Liver (tissue), 8 donors: ENCODE measurements at regions not wholly inside any gene's neighbourhood (a gene's known extent, or its start where the extent isn't known, plus 50 kb on each side); places are given as distances from the start of the nearest gene placed in this dataset.

ENCODE experiments used
- DNase-seq: peaks from one replicate; pipeline ENCODE4 v3.0.0-alpha.2; 2017; ENCODE audit warnings: low spot score
- H3K27ac ChIP-seq, 2 donors: one replicate each; pipeline ENCODE4 v1.7.0; 2013; ENCODE audit warnings: inconsistent platforms in 2 of 2, low read length in 2 of 2, control low read depth in 1 of 2, low read depth in 1 of 2, mild to moderate bottlenecking in 1 of 2
- H3K27me3 ChIP-seq, 4 donors: one replicate each; pipeline versions ENCODE4 v1.6.1 to v1.7.0; 2013; ENCODE audit warnings: low read length in 3 of 4, inconsistent platforms in 1 of 4, mild to moderate bottlenecking in 1 of 4, moderate library complexity in 1 of 4; ENCODE audit not compliant: control insufficient read depth in 4 of 4, insufficient read depth in 4 of 4
- H3K36me3 ChIP-seq, 4 donors: one replicate each; pipeline versions ENCODE4 v1.6.1 to v1.7.0; 2013; ENCODE audit warnings: low read length in 3 of 4, mild to moderate bottlenecking in 3 of 4, low read depth in 1 of 4, moderate library complexity in 1 of 4; ENCODE audit not compliant: control insufficient read depth in 4 of 4, insufficient read depth in 3 of 4
- H3K4me1 ChIP-seq, 4 donors: one replicate each; pipeline versions ENCODE4 v1.6.1 to v1.7.0; 2013; ENCODE audit warnings: low read length in 3 of 4, mild to moderate bottlenecking in 3 of 4, moderate library complexity in 1 of 4; ENCODE audit not compliant: control insufficient read depth in 4 of 4, insufficient read depth in 4 of 4
- H3K4me3 ChIP-seq, 3 donors: one replicate each; pipeline versions ENCODE4 v1.6.1 to v1.7.0; 2013; ENCODE audit warnings: low read length in 3 of 3, control low read depth in 1 of 3, low read depth in 1 of 3, mild to moderate bottlenecking in 1 of 3
- H3K9ac ChIP-seq, 2 donors: one replicate each; pipeline ENCODE4 v1.7.0; 2013; ENCODE audit warnings: low read length in 2 of 2, mild to moderate bottlenecking in 2 of 2, moderate library complexity in 2 of 2, control low read depth in 1 of 2, low read depth in 1 of 2
- H3K9me3 ChIP-seq, 4 donors: one replicate each; pipeline versions ENCODE4 v1.6.1 to v1.7.0; 2013; ENCODE audit warnings: low read length in 3 of 4; ENCODE audit not compliant: control insufficient read depth in 4 of 4
- ATF3 ChIP-seq: IDR thresholded peaks from 2 replicates; pipeline ENCODE4 v1.6.1; 2016; ENCODE audit warnings: antibody characterized with exemption
- CTCF ChIP-seq: fragments of 150-350 bp; IDR thresholded peaks from 2 replicates; pipeline ENCODE4 v1.5.1; 2017; ENCODE audit warnings: improper control_type of control experiment, low read depth, low read length; ENCODE audit not compliant: missing input control
- EGR1 ChIP-seq, 2 donors: IDR thresholded peaks; 2 replicates each; pipeline ENCODE4 v1.6.1; 2016 to 2018; ENCODE audit warnings: antibody characterized with exemption in 2 of 2, low read depth in 2 of 2
- FOXA1 ChIP-seq: IDR thresholded peaks from 2 replicates; pipeline ENCODE4 v1.6.1; 2016; ENCODE audit warnings: antibody characterized with exemption
- FOXA2 ChIP-seq: IDR thresholded peaks from 2 replicates; pipeline ENCODE4 v1.6.1; 2016; ENCODE audit warnings: antibody characterized with exemption
- GABPA ChIP-seq, 2 donors: IDR thresholded peaks in 1 of 2; conservative IDR thresholded peaks in 1 of 2; 2 replicates each; pipeline ENCODE4 v1.6.1; 2016; ENCODE audit warnings: antibody characterized with exemption in 2 of 2, mild to moderate bottlenecking in 1 of 2, moderate library complexity in 1 of 2
- HNF4A ChIP-seq, 2 donors: conservative IDR thresholded peaks; 2 replicates each; pipeline ENCODE4 v1.6.1; 2016; ENCODE audit warnings: antibody characterized with exemption in 2 of 2, mild to moderate bottlenecking in 2 of 2
- HNF4G ChIP-seq: IDR thresholded peaks from 2 replicates; pipeline ENCODE4 v1.6.1; 2016; ENCODE audit warnings: antibody characterized with exemption
- JUND ChIP-seq, 2 donors: IDR thresholded peaks; 2 replicates each; pipeline ENCODE4 v1.6.1; 2016; ENCODE audit warnings: antibody characterized with exemption in 2 of 2
- NR2F2 ChIP-seq: IDR thresholded peaks from 2 replicates; pipeline ENCODE4 v1.6.1; 2016; ENCODE audit warnings: antibody characterized with exemption
- RAD21 ChIP-seq, 2 donors: IDR thresholded peaks; 2 replicates each; pipeline ENCODE4 v1.6.1; 2016; ENCODE audit warnings: antibody characterized with exemption in 2 of 2, mild to moderate bottlenecking in 2 of 2
- RXRA ChIP-seq, 2 donors: IDR thresholded peaks; 2 replicates each; pipeline ENCODE4 v1.6.1; 2017 to 2018; ENCODE audit warnings: antibody characterized with exemption in 2 of 2, mild to moderate bottlenecking in 1 of 2
- SP1 ChIP-seq: IDR thresholded peaks from 2 replicates; pipeline ENCODE4 v1.6.1; 2018; ENCODE audit warnings: antibody characterized with exemption, mild to moderate bottlenecking
- TAF1 ChIP-seq: conservative IDR thresholded peaks from 2 replicates; pipeline ENCODE4 v1.6.1; 2016; ENCODE audit warnings: antibody characterized with exemption, mild to moderate bottlenecking
- YY1 ChIP-seq: IDR thresholded peaks from 2 replicates; pipeline ENCODE4 v1.6.1; 2016; ENCODE audit warnings: antibody characterized with exemption, mild to moderate bottlenecking
- ZBTB33 ChIP-seq: IDR thresholded peaks from 2 replicates; pipeline ENCODE4 v1.6.1; 2016; ENCODE audit warnings: antibody characterized with exemption
- WGBS: extraction: QIAGEN DNeasy Blood & Tissue Kit; methylation state at CpG from one replicate; pipeline ENCODE4 v1.1.7; 2013; 5-methylcytosine and 5-hydroxymethylcytosine counted together
- TF ChIP-seq, protein P1 (sequence below): IDR thresholded peaks from 2 replicates; pipeline ENCODE4 v1.6.1; 2016; ENCODE audit warnings: antibody characterized with exemption
- donor health status: healthy.
- donor health status: healthy.
- donor health status: healthy.
- donor health status: healthy.
- donor health status: healthy.

- TF ChIP-seq NR2F2 = no peak
- TF ChIP-seq, protein P1, sequence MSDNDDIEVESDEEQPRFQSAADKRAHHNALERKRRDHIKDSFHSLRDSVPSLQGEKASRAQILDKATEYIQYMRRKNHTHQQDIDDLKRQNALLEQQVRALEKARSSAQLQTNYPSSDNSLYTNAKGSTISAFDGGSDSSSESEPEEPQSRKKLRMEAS = no peak
- no peak for TF ChIP-seq RXRA (IDR thresholded peaks at IDR 0.05)
- TF ChIP-seq RAD21 (IDR thresholded peaks at IDR 0.05) = peak; percentile 16 to 59
- no peaks in the 10 kb centered on the region for H3K9me3 ChIP-seq
- H3K4me3 ChIP-seq = no peak overlapping the region
- no peak overlapping the region for H3K27ac ChIP-seq
- WGBS = 37% methylated on average over 1 of the region's 1 CpG
- DNase-seq = no peak
- H3K9ac ChIP-seq = no peak overlapping the region
- H3K27me3 ChIP-seq = no peaks in the 10 kb centered on the region
- no peaks in the 10 kb centered on the region for H3K36me3 ChIP-seq
- H3K4me1 ChIP-seq = no peaks in the 10 kb centered on the region
These were observed 1112.5 kb downstream of the TECRL start for GRCh38 chr4:63296773-63297172.

DNA sequence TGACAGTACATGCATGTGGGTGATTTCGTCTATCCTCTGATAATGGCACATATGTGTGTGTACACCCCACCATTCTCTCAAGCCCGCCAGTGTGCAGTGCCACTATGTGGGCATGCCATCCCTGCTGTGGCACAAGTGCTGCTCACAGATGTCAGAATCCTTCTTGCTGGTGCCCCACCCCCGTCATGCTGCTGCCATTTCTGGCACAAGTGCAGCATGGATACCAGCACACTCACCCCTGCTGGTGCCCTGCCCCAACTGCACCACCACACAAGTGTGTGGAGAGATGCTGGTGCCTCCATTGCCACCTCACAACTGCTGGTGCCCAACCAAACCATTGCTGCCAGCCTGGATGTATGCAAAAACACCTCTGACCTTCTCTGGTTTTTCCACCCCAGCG is 1133.8 kb downstream of the TECRL start:
- no peaks in the 10 kb centered on the region for H3K36me3 ChIP-seq
- no peak overlapping the region for H3K27ac ChIP-seq
- DNase-seq = no peak
- H3K4me3 ChIP-seq = no peak overlapping the region
- peaks cover 0 to 4% (median under 1%) of the 10 kb centered on the region in 4 donors for H3K9me3 ChIP-seq
- 69% methylated on average over 4 of the region's 4 CpGs for WGBS
- H3K9ac ChIP-seq = no peak overlapping the region
- no peaks in the 10 kb centered on the region for H3K4me1 ChIP-seq
- no peaks in the 10 kb centered on the region for H3K27me3 ChIP-seq
- TF ChIP-seq, protein P1 = no peak
- TF ChIP-seq FOXA2 (no peak), NR2F2 (no peak), ZBTB33 (no peak), HNF4G (no peak), JUND (IDR thresholded peaks at IDR 0.05) (no peak), YY1 (no peak), GABPA (IDR thresholded peaks at IDR 0.05 in 1 of 2, conservative IDR thresholded peaks at IDR 0.05 in 1 of 2) (no peak), HNF4A (conservative IDR thresholded peaks at IDR 0.05) (no peak), ATF3 (no peak), RXRA (IDR thresholded peaks at IDR 0.05) (no peak), SP1 (no peak), EGR1 (IDR thresholded peaks at IDR 0.05; ENCODE audit: low read depth in 2 of 2) (no peak)

DNA sequence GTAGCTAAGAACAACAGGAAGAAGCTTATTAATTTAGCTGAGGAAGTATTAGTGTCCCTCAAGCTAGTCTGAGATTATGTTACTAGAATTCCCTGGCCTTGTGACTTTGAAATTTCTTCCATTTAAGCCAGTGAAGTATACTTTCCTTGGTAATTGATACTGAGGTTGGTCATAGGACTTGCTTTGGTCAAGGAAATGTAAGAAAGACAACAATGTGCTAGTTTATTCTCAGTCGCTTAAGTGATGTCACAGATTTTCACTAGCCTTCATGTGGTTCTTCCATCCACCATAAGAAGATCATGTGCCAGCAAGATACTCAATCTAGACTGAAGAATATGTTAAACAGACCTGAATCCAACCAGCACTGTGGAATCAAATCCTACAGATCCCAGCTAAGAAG is 1140.1 kb downstream of the TECRL start:
- Histone ChIP-seq H3K4me1 (no peaks in the 10 kb centered on the region), H3K4me3 (no peak overlapping the region), H3K27ac (no peak overlapping the region), H3K36me3 (no peaks in the 10 kb centered on the region), H3K9ac (no peak overlapping the region), H3K27me3 (no peaks in the 10 kb centered on the region), H3K9me3 (no peaks in the 10 kb centered on the region)
- no peak for DNase-seq
- WGBS = 85% methylated on average over 1 of the region's 1 CpG
- TF ChIP-seq FOXA1 (no peak), TAF1 (no peak), SP1 (no peak), FOXA2 (no peak), YY1 (no peak), ATF3 (no peak), CTCF (no peak), NR2F2 (no peak), EGR1 (IDR thresholded peaks at IDR 0.05; ENCODE audit: low read depth in 2 of 2) (no peak), JUND (IDR thresholded peaks at IDR 0.05) (no peak), HNF4G (no peak), HNF4A (conservative IDR thresholded peaks at IDR 0.05) (no peak), RAD21 (IDR thresholded peaks at IDR 0.05) (no peak)
- TF ChIP-seq, protein P1 = no peak
